Smooth muscle cell of the brain vasculature (primary cell): ENCODE measurements at regions not wholly inside any gene's neighbourhood (a gene's known extent, or its start where the extent isn't known, plus 50 kb on each side); places are given as distances from the start of the nearest gene placed in this dataset.

Experiments used
- DNase-seq: peaks from one replicate; pipeline ENCODE4 v3.0.0-alpha.2; 2012; ENCODE audit warnings: low read depth, low spot score

DNA sequence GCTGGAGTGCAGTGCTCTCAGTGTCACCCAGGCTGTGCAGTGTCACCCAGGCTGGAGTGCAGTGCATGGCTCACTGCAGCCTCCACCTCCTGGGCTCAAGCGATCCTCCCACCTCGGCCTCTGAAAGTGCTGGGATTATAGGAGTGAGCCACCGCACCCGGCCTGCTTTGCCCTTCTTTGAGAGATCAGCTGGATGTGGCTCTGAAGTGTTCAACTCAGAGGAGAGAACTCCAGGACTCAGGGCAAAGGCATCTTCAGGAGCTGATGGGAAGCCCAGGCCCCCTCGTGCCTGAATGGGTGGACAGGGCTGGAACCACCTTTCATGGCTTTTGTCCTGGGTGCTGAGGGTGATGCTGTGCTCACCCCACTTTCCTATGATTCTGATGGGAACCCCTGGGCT, 52.0 kb upstream of the HAAO start:
- DNase-seq = no peak

- no peak for DNase-seq
Measured at GRCh38 chr2:42843611-42844010, 51.2 kb upstream of the HAAO start.

DNA sequence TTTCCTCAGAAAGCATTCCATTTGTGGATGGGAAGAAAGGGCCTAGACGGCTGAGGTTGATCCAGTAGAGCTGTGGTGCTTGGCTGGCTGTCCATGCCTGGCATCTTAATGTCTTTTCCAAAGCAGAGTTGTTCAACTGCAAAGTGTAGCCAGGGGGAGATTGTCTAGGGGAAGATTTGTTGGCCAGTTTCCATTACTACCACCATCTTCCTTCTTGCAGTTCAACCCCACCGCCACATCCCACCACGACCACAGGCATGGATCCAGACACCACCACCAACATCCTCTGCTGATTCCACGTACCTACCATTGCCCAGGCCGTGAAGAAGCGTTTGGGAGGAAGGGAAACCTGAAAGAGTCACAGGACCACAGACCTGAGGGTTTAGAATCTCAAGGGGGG, 50.7 kb upstream of the HAAO start:
- no peak for DNase-seq

DNA sequence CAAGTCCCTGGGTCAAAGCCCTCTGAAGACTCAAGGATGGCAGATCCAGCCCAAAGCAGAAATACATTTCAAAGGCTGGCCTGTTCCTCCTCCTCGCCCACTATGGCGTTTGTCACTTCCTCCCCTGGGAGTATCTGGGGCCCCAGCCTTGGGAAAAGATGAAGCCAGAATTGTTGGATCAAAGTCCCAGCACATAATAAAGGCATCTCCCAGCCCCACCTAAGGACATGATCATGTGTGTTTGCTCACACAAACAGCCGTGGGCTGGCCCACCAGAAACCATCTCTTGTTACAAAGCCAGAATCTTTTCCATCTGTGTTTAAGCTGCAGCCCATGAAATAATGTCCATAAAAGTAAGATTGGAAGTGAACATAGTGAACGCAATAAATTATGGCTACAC, 50.1 kb upstream of the HAAO start:
- no peak for DNase-seq
